ENCODE measurements at regions not wholly inside any gene's neighbourhood (a gene's known extent, or its start where the extent isn't known, plus 50 kb on each side); places are given as distances from the start of the nearest gene placed in this dataset.
"Not testable (repeated sequence)": the region's sequence is repeated elsewhere in the genome, so short reads cannot be mapped to it uniquely, and the experiment has no call there.

DNA sequence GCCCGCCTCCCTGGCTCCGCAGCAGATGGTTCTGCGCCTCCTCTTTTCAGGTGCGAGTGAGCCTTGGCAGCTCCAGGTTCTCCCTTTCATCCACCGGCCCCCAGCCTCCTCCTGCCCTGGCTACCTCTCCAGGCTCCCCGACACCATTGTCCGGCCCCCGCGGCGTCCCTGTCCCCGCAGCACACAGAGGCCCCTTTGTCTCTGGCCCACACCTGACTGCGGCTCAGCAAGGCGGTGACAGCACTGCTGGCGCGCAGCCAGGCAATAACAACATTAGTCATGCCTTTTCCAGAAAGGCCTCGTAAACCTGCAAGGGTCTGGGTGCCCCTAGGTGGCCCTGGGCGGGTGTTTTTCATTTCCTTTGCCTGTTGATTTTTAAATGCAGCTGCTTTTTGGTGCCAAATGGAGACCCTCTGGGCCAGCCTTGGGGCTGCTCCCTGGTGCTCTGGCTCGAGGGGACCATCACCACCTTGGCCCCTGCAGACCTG lies 73.2 kb upstream of the MEDAG start:
- intact Hi-C loops (cut with micrococcal nuclease) = loop anchor here (2.0 kb wide), 1 partner anchor 14 kb away; no protein-coding TSS in a partner anchor
- Mint-ChIP-seq H3K4me1 (ENCODE audit: low read depth) (peaks cover 5% of the 10 kb centered on the region), H3K4me3 (no peak overlapping the region), H3K36me3 (no peaks in the 10 kb centered on the region), H3K9me3 (no peaks in the 10 kb centered on the region), H3K27ac (no peak overlapping the region), H3K27me3 (peaks cover 17% of the 10 kb centered on the region)
- CTCF ChIA-PET = no interaction called here
- POLR2A ChIA-PET = interaction anchor here (0.6 kb wide), 1 partner anchor 166 kb away, joined by 4 read pairs; no protein-coding TSS in a partner anchor
- peak; percentile 82 for DNase-seq

DNA sequence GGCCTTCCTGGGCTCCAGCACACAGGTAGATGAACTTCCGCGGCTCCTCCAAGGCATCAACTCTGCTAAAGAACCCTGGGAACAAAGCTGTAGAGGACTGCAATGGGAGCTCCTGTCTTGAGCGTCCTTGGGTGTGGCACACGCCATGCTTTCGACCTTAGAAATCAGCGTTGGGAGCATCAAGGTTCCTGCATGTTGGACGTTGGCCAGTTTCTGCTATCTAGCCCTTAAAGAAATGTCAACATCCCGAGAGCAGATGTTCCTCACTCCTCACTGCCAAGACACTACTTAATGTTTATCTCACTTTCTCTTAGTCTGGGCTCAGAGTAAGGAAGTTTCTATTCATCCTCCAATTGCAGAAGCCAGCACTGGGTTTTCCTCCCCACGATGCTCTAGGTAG lies 70.6 kb upstream of the MEDAG start:
- H3K36me3 Mint-ChIP-seq = no peaks in the 10 kb centered on the region
- H3K9me3 Mint-ChIP-seq = no peaks in the 10 kb centered on the region
- intact Hi-C loops (cut with micrococcal nuclease) = no loop called here
- H3K27ac Mint-ChIP-seq = no peak overlapping the region
- CTCF ChIA-PET = no interaction called here
- DNase-seq = no peak
- no peak overlapping the region for H3K4me3 Mint-ChIP-seq
- peaks cover 17% of the 10 kb centered on the region for H3K27me3 Mint-ChIP-seq
- peaks cover 5% of the 10 kb centered on the region for H3K4me1 Mint-ChIP-seq (ENCODE audit: low read depth)
- POLR2A ChIA-PET = no interaction called here

DNA sequence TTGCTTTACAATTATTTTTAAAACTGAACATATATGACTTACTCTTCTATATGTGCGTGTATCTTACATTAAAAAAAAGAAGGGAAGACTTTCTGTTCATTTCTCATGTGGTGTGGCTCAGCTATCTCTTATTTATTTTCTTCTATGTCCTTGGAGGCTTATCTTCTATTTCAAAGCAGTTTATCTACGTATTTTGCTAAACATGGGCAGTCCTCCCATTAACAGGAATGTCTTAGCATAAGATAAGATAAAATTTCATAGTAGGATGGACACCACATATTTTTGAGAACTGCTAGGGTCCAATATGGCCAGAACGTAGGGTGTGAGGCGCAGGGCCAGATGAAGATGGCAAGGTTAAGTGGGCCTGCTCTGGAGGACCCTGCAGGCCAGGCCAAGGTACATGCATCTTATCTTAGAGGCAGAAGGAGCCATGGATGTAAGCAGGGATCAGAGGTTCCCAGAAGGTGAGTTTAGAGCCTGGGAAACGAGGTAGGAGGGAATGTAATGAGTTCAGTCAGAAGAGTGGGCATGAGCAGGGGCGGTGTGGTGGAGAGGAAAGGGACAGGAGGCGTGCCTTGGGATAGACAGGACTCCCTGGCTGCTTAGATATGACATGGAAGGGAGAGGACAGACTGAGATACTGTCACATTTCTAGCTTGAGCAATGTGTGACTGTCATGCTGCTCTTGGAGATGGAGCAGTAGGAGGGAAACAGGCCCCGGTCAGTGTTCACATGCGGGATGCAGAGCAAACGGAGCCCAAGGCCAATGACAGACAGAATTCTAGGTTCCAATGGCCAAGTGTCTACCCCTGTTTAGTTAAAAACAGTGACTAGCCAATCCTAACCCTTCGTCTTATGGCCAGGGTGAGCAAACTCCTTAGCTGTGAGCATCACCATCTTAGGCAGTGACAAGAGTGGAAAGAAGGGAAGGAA lies 68.6 kb upstream of the MEDAG start:
- ChIA-PET POLR2A (no interaction called here), CTCF (interaction anchor here (0.9 kb wide), 1 partner anchor 28 kb away, joined by 4 read pairs; no protein-coding TSS in a partner anchor)
- Mint-ChIP-seq H3K27me3 (peaks cover 17% of the 10 kb centered on the region), H3K4me1 (ENCODE audit: low read depth) (peaks cover 5% of the 10 kb centered on the region), H3K4me3 (no peak overlapping the region), H3K27ac (no peak overlapping the region), H3K9me3 (no peaks in the 10 kb centered on the region), H3K36me3 (no peaks in the 10 kb centered on the region)
- DNase-seq = no peak
- intact Hi-C loops (cut with micrococcal nuclease) = no loop called here

DNA sequence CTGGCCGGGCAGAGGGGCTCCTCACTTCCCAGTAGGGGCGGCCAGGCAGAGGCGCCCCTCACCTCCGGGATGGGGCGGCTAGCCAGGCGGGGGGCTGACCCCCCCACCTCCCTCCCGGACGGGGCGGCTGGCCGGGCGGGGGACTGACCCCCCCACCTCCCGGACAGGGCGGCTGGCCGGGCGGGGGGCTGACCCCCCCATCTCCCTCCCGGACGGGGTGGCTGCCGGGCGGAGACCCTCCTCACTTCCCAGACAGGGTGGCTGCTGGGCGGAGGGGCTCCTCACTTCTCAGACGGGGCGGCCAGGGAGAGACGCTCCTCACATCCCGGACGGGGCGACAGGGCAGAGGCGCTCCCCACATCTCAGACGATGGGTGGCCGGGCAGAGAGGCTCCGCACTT lies 66.4 kb upstream of the MEDAG start:
- H3K4me3 Mint-ChIP-seq; H3K36me3 Mint-ChIP-seq; H3K4me1 Mint-ChIP-seq (ENCODE audit: low read depth); DNase-seq; POLR2A ChIA-PET; H3K27ac Mint-ChIP-seq; H3K9me3 Mint-ChIP-seq; CTCF ChIA-PET; intact Hi-C loops (cut with micrococcal nuclease): not testable (repeated sequence)
- peaks cover 13% of the 10 kb centered on the region for H3K27me3 Mint-ChIP-seq

DNA sequence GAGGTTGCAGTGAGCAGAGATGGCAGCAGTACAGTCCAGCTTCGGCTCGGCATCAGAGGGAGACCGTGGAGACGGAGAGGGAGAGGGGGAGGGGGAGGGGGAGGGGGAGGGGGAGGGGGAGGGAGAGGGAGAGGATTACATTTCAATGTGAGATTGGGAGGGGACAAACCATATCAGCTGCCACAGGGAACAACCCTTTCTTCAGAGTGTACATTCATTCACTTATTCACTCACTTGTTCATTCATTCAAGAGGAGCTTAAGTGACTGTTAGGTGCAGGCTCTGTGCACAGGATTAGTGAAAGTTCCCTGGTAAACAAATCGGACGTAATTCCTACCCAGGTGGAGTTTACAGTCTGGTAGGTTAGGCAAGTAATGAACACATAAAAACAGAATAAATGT lies 65.6 kb upstream of the MEDAG start:
- Mint-ChIP-seq H3K4me3 (no peak overlapping the region), H3K27me3 (peaks cover 13% of the 10 kb centered on the region), H3K4me1 (ENCODE audit: low read depth) (peaks cover 2% of the 10 kb centered on the region), H3K27ac (no peak overlapping the region), H3K9me3 (no peaks in the 10 kb centered on the region), H3K36me3 (no peaks in the 10 kb centered on the region)
- DNase-seq = no peak
- ChIA-PET POLR2A (no interaction called here), CTCF (no interaction called here)
- intact Hi-C loops (cut with micrococcal nuclease) = no loop called here

DNA sequence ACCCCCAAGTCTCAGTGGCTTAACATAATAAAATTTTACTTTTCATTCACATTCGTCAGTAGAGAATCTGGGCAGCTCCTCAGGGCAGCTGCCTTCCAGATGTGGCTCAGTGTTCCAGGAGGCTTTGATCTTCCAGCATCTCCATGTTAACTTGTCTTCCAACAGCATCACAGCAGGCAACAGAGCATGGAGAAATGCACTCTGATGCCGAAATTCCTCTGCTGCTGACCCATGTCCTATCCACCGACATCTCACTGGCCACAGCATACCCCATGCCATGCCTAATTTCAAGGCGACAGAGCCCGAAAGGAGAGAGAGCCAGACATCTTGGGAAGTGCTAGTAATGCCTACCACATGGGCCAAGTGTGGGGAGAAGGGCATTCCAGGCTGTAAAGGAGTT lies 64.9 kb upstream of the MEDAG start:
- H3K36me3 Mint-ChIP-seq = no peaks in the 10 kb centered on the region
- peaks cover 9% of the 10 kb centered on the region for H3K27me3 Mint-ChIP-seq
- H3K9me3 Mint-ChIP-seq = no peaks in the 10 kb centered on the region
- no peak for DNase-seq
- no peak overlapping the region for H3K4me3 Mint-ChIP-seq
- ChIA-PET CTCF (no interaction called here), POLR2A (no interaction called here)
- peaks cover 3% of the 10 kb centered on the region for H3K4me1 Mint-ChIP-seq (ENCODE audit: low read depth)
- intact Hi-C loops (cut with micrococcal nuclease) = no loop called here
- H3K27ac Mint-ChIP-seq = no peak overlapping the region

DNA sequence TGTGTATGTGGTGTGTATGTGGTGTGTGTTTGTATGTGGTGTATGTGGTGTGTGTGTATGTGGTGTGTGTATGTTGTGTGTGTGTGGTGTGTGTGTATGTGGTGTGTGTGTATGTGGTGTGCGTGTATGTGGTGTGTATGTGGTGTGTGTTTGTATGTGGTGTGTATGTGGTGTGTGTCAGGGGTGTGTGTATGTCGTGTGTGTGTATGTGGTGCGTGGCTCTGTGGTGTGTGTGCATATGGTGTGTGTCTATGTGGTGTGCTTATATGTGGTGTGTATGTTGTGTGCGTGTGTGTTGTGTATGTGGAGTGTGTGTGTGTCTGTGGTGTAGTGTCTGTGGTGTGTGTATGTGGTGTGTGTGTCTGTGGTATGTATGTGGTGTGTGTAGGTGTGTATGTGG lies 62.5 kb upstream of the MEDAG start:
- Mint-ChIP-seq H3K9me3 (no peaks in the 10 kb centered on the region), H3K27ac (no peak overlapping the region), H3K4me3 (no peak overlapping the region), H3K36me3 (no peaks in the 10 kb centered on the region), H3K4me1 (ENCODE audit: low read depth) (peaks cover 20% of the 10 kb centered on the region), H3K27me3 (no peaks in the 10 kb centered on the region)
- no peak for DNase-seq
- intact Hi-C loops (cut with micrococcal nuclease) = no loop called here
- POLR2A ChIA-PET = no interaction called here
- CTCF ChIA-PET = no interaction called here

DNA sequence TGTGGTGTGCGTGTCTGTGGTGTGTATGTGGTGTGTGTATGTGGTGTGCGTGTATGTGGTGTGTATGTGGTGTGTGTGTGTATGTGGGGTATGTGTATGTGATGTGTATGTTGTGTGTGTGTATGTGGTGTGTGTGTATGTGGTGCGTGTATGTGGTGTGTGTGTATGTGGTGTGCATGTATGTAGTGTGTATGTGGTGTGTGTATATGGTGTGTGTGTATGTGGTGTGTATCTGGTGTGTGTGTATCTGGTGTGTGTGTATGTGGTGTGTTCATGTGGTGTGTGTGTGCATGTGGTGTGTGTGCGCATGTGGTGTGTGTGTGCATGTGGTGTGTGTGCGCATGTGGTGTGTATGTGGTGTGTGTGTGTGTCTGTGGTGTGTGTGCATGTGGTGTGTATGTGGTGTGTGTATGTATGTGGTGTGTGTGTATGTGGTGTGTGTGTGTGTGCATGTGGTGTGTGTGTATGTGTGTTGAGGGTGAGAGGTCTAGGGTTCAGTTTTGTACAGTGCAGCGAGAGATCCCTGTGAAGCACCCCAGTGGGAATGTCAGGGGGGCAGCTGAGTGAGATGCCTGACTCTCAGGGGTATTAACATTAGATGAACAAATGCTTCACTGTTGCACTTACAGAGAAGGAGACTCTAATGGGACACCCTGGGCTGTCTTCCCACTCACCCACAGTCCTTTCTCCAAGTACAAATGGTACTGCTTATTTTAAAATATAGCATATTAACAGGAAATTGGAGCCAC lies 61.3 kb upstream of the MEDAG start:
- ChIA-PET CTCF (no interaction called here), POLR2A (no interaction called here)
- no peak for DNase-seq
- H3K4me3 Mint-ChIP-seq = no peak overlapping the region
- peaks cover 1% of the 10 kb centered on the region for H3K27me3 Mint-ChIP-seq
- peaks cover 23% of the 10 kb centered on the region for H3K4me1 Mint-ChIP-seq (ENCODE audit: low read depth)
- H3K9me3 Mint-ChIP-seq = no peaks in the 10 kb centered on the region
- intact Hi-C loops (cut with micrococcal nuclease) = no loop called here
- H3K36me3 Mint-ChIP-seq = no peaks in the 10 kb centered on the region
- no peak overlapping the region for H3K27ac Mint-ChIP-seq

DNA sequence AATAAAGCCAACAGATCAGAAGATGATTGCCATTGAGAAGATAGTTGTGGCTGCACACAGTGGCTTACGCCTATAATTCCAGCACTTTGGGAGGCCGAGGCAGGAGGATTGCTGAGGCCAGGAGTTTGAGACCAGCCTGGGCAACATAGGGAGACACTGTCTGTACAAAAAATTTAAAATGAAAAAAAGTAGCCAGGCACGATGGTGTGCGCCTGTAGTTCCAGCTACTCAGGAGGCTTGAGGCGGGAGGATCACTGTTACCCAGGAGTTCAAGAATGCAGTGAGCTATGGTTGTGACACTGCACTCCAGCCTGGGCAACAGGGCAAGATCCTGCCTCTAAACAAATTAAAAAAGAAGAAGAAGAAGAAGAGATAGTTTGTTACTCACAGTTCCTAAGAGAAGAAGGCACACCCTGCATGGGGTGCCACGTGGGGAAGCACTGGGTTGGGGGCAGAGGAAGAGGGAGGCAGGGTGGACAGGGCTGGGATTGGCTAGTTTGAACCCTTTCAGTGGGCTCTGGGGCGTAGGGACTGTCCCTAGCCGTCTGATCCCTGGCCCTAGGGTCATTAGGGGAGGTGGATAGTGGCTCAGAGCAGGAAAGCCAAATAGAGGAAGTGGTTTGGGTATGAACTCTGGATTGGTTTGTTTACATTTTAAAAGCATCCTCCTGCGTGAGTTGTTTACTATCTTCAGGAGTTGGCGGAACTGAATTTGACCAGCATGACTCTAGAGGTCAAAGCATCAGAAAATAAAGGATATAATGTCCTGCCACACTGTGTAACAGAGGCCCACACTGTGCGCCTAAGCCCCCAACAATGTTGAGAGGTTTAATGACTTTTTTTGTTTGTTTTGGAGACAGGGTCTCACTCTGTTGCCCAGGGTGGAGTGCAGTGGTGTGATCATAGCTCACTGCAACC lies 60.5 kb upstream of the MEDAG start:
- Mint-ChIP-seq H3K4me1 (ENCODE audit: low read depth) (peaks cover 23% of the 10 kb centered on the region), H3K4me3 (no peak overlapping the region), H3K27me3 (peaks cover 4% of the 10 kb centered on the region), H3K36me3 (no peaks in the 10 kb centered on the region), H3K9me3 (no peaks in the 10 kb centered on the region), H3K27ac (no peak overlapping the region)
- ChIA-PET POLR2A (no interaction called here), CTCF (interaction anchor here (0.6 kb wide), 1 partner anchor 43 kb away, joined by 3 read pairs; no protein-coding TSS in a partner anchor)
- DNase-seq = no peak
- intact Hi-C loops (cut with micrococcal nuclease) = loop anchor here (2.0 kb wide), 1 partner anchor 13 kb away; no protein-coding TSS in a partner anchor

DNA sequence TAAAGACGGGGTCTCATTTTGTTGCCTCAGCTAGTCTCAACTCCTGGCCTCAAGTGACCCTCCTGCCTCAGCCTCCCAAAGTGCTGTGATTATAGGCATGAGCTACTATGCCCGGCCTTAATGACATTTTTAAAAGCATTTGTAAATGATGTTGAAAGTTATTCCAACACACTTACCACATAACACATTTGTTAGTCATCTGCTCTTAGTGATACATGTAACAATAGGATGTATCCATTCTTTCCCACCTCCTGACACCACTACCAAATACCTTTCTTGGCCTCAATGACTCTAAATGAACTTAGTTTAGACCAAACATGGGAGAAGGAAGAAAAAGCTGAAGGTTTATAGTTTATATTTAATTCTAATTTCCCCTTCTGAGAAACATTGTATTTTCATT lies 59.8 kb upstream of the MEDAG start:
- no peak overlapping the region for H3K27ac Mint-ChIP-seq
- DNase-seq = no peak
- H3K4me1 Mint-ChIP-seq (ENCODE audit: low read depth) = peaks cover 23% of the 10 kb centered on the region
- peaks cover 6% of the 10 kb centered on the region for H3K27me3 Mint-ChIP-seq
- CTCF ChIA-PET = interaction anchor here (0.6 to 0.7 kb wide), 2 partner anchors 39 to 44 kb away, joined by 3 read pairs; no protein-coding TSS in a partner anchor
- POLR2A ChIA-PET = interaction anchor here (1.6 kb wide), 1 partner anchor 37 kb away, joined by 3 read pairs; no protein-coding TSS in a partner anchor
- no peaks in the 10 kb centered on the region for H3K36me3 Mint-ChIP-seq
- H3K4me3 Mint-ChIP-seq = no peak overlapping the region
- no peaks in the 10 kb centered on the region for H3K9me3 Mint-ChIP-seq
- intact Hi-C loops (cut with micrococcal nuclease) = loop anchor here (2.0 kb wide), 1 partner anchor 14 kb away; no protein-coding TSS in a partner anchor

DNA sequence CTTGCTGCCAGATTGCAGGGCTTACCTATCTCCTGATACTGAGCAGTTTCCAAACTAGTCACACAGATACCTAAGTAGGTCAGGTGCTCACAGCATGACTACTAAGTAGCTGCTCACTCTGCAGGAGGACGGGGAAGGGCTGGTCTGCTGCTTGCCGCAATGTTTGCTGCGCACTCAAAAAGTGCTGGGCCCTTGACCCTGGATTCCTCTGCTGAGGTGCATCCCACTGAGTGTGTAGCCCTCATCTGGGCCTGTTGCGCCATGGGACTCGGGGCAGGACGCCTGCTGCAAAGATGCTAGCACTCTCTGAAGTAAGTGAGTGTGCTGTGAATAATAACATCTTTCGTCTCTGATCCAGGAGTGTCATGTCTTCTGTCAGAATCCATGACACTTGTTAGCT lies 59.2 kb upstream of the MEDAG start:
- no peak overlapping the region for H3K4me3 Mint-ChIP-seq
- CTCF ChIA-PET = interaction anchor here (0.7 to 1.7 kb wide), 3 partner anchors 19 to 353 kb away, joined by 3 to 5 read pairs (median 4); partner anchors contain the start of gene B3GLCT
- peaks cover 23% of the 10 kb centered on the region for H3K4me1 Mint-ChIP-seq (ENCODE audit: low read depth)
- DNase-seq = peak; percentile 36
- intact Hi-C loops (cut with micrococcal nuclease) = loop anchor here (2.0 kb wide), 1 partner anchor 14 kb away; no protein-coding TSS in a partner anchor
- peaks cover 9% of the 10 kb centered on the region for H3K27me3 Mint-ChIP-seq
- POLR2A ChIA-PET = interaction anchor here (1.6 kb wide), 1 partner anchor 38 kb away, joined by 3 read pairs; no protein-coding TSS in a partner anchor
- H3K36me3 Mint-ChIP-seq = no peaks in the 10 kb centered on the region
- no peaks in the 10 kb centered on the region for H3K9me3 Mint-ChIP-seq
- no peak overlapping the region for H3K27ac Mint-ChIP-seq

All from activated CD4-positive, alpha-beta memory T cell treated with anti-CD3 and anti-CD28 coated beads for 36 hours (primary cell).